B cell (primary cell): ENCODE measurements at regions not wholly inside any gene's neighbourhood (a gene's known extent, or its start where the extent isn't known, plus 50 kb on each side); places are given as distances from the start of the nearest gene placed in this dataset.

ENCODE experiments used
- CTCF ChIP-seq: fragments of 200-600 bp; IDR thresholded peaks from one replicate; pipeline ENCODE4 v1.8.0; 2022; ENCODE audit warnings: antibody characterized with exemption, mild to moderate bottlenecking
- EZH2 ChIP-seq: IDR thresholded peaks from 2 replicates; pipeline ENCODE4 v1.6.1; 2012; ENCODE audit warnings: borderline replicate concordance, low read depth, mild to moderate bottlenecking, moderate library complexity, low read length; ENCODE audit not compliant: insufficient read depth, poor library complexity, severe bottlenecking

- no peak for TF ChIP-seq CTCF
- TF ChIP-seq EZH2, result no peak
Measured at GRCh38 chr15:83358972-83359564, 74.6 kb upstream of the BNC1 start.
